ENCODE measurements at regions not wholly inside any gene's neighbourhood (a gene's known extent, or its start where the extent isn't known, plus 50 kb on each side); places are given as distances from the start of the nearest gene placed in this dataset.

GRCh38 chr2:118738524-118739308 lies 108.7 kb downstream of the EN1 start:
- peak; percentile 94 for DNase-seq (ENCODE audit: low read depth)

GRCh38 chr2:118738106-118738505 lies 109.3 kb downstream of the EN1 start:
- no peak for DNase-seq (ENCODE audit: low read depth)

- no peak for DNase-seq (ENCODE audit: low read depth)
Observed at GRCh38 chr2:118737684-118738083, 109.8 kb downstream of the EN1 start.

GRCh38 chr2:118732432-118732831 lies 115.0 kb downstream of the EN1 start:
- no peak for DNase-seq (ENCODE audit: low read depth)

- no peak for DNase-seq (ENCODE audit: low read depth)
Observed at GRCh38 chr2:118731413-118731812, 116.0 kb downstream of the EN1 start.

- DNase-seq (ENCODE audit: low read depth), result no peak
Observed at GRCh38 chr2:118730405-118730804, 117.0 kb downstream of the EN1 start.

- DNase-seq (ENCODE audit: low read depth), result no peak
Observed at GRCh38 chr2:118729760-118730159, 117.7 kb downstream of the EN1 start.

- no peak for DNase-seq (ENCODE audit: low read depth)
Observed at GRCh38 chr2:118728984-118729383, 118.5 kb downstream of the EN1 start.

GRCh38 chr2:118726821-118727220 lies 120.6 kb downstream of the EN1 start:
- DNase-seq (ENCODE audit: low read depth), result no peak

GRCh38 chr2:118723394-118723793 lies 124.1 kb downstream of the EN1 start:
- DNase-seq (ENCODE audit: low read depth), result no peak

GRCh38 chr2:118722976-118723375 lies 124.5 kb downstream of the EN1 start:
- DNase-seq (ENCODE audit: low read depth), result no peak

- DNase-seq (ENCODE audit: low read depth), result no peak
Observed at GRCh38 chr2:118721817-118722551, 125.5 kb downstream of the EN1 start.

- DNase-seq (ENCODE audit: low read depth), result no peak
Observed at GRCh38 chr2:118720866-118721265, 126.6 kb downstream of the EN1 start.

- DNase-seq (ENCODE audit: low read depth), result no peak
Observed at GRCh38 chr2:118718921-118719320, 128.5 kb downstream of the EN1 start.

GRCh38 chr2:118716102-118716501 lies 131.3 kb downstream of the EN1 start:
- DNase-seq (ENCODE audit: low read depth), result no peak

GRCh38 chr2:118714118-118714517 lies 133.3 kb downstream of the EN1 start:
- no peak for DNase-seq (ENCODE audit: low read depth)

GRCh38 chr2:118711603-118712002 lies 135.8 kb downstream of the EN1 start:
- DNase-seq (ENCODE audit: low read depth), result no peak

GRCh38 chr2:118710481-118710880 lies 137.0 kb downstream of the EN1 start:
- DNase-seq (ENCODE audit: low read depth), result no peak

GRCh38 chr2:118709786-118710185 lies 137.7 kb downstream of the EN1 start:
- no peak for DNase-seq (ENCODE audit: low read depth)

- no peak for DNase-seq (ENCODE audit: low read depth)
Observed at GRCh38 chr2:118706844-118707243, 140.6 kb downstream of the EN1 start.

- no peak for DNase-seq (ENCODE audit: low read depth)
Observed at GRCh38 chr2:118706371-118706770, 141.1 kb downstream of the EN1 start.

GRCh38 chr2:118705032-118705431 lies 142.4 kb downstream of the EN1 start:
- DNase-seq (ENCODE audit: low read depth), result peak; percentile 42

- no peak for DNase-seq (ENCODE audit: low read depth)
Observed at GRCh38 chr2:118699447-118700175, 147.8 kb downstream of the EN1 start.

Measured in fibroblast of the conjunctiva (primary cell).